Esophagus muscularis mucosa (tissue), 4 donors: ENCODE measurements at regions not wholly inside any gene's neighbourhood (a gene's known extent, or its start where the extent isn't known, plus 50 kb on each side); places are given as distances from the start of the nearest gene placed in this dataset.

Experiments used
- EP300 ChIP-seq: sonication (generic); formaldehyde crosslinking; IDR thresholded peaks from one replicate; pipeline ENCODE4 v1.6.1; 2017; ENCODE audit warnings: antibody characterized with exemption
- POLR2A ChIP-seq: fragments of 450-650 bp; IDR thresholded peaks from one replicate; pipeline ENCODE4 v1.6.1; 2017; ENCODE audit warnings: antibody characterized with exemption, moderate library complexity, mild to moderate bottlenecking, low read depth
- POLR2AphosphoS5 ChIP-seq, 2 donors: sonication (generic); formaldehyde crosslinking; IDR thresholded peaks; one replicate each; pipeline ENCODE4 v1.6.1; 2017; ENCODE audit warnings: antibody characterized with exemption in 2 of 2
- TF ChIP-seq, protein P1 (sequence below), 3 experiments: fragments of 200-600 bp in 2 of 3; fragments of 450-650 bp in 1 of 3; sonication (generic) in 2 of 3; IDR thresholded peaks; one replicate each; pipeline ENCODE4 v1.5.1; 2017 to 2019; ENCODE audit warnings: antibody characterized with exemption in 3 of 3, mild to moderate bottlenecking in 2 of 3, moderate library complexity in 1 of 3

DNA sequence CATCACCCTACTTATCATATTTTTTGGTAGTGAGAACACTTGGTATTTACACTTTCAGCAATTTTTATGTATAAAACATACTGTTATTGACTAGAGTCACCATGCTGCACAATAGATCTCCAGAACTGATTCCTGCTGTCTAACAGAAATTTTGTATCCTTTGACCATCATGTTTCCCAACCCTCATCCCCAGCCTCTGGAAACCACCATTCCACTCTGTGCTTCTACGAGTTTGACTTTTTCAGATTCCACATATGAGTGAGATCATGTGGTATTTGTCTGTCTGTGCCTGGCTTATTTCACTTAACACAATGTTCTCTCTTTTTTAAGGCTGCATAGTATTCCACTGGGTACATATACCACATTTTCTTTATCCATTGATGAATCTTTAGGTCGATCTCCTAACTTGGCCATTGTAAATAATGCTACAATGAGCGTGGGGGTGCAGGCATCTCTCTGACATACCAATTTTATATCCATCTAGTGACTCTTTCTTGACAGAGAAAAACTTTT lies 115.9 kb upstream of the RUNX1 start:
- no peak for TF ChIP-seq POLR2A
- no peak for TF ChIP-seq EP300
- TF ChIP-seq, protein P1, sequence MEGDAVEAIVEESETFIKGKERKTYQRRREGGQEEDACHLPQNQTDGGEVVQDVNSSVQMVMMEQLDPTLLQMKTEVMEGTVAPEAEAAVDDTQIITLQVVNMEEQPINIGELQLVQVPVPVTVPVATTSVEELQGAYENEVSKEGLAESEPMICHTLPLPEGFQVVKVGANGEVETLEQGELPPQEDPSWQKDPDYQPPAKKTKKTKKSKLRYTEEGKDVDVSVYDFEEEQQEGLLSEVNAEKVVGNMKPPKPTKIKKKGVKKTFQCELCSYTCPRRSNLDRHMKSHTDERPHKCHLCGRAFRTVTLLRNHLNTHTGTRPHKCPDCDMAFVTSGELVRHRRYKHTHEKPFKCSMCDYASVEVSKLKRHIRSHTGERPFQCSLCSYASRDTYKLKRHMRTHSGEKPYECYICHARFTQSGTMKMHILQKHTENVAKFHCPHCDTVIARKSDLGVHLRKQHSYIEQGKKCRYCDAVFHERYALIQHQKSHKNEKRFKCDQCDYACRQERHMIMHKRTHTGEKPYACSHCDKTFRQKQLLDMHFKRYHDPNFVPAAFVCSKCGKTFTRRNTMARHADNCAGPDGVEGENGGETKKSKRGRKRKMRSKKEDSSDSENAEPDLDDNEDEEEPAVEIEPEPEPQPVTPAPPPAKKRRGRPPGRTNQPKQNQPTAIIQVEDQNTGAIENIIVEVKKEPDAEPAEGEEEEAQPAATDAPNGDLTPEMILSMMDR (IDR thresholded peaks at IDR 0.05) = no peak
- TF ChIP-seq POLR2AphosphoS5 (IDR thresholded peaks at IDR 0.05) = no peak
